GM21717 (cell line): ENCODE measurements at regions not wholly inside any gene's neighbourhood (a gene's known extent, or its start where the extent isn't known, plus 50 kb on each side); places are given as distances from the start of the nearest gene placed in this dataset.
"Not testable (repeated sequence)": the region's sequence is repeated elsewhere in the genome, so short reads cannot be mapped to it uniquely, and the experiment has no call there.

Experiments
- ATAC-seq: cut with Tn5 transposase; IDR thresholded peaks from one replicate; pipeline ENCODE4 v1.9.1; 2021; ENCODE audit warnings: mild to moderate bottlenecking, moderate library complexity; ENCODE audit not compliant: unreplicated experiment

GRCh38 chr7:68038621-68039314 lies 1042.1 kb downstream of the TYW1 start:
- no peak for ATAC-seq

GRCh38 chr7:68041554-68041953 lies 1044.9 kb downstream of the TYW1 start:
- ATAC-seq, result no peak

DNA sequence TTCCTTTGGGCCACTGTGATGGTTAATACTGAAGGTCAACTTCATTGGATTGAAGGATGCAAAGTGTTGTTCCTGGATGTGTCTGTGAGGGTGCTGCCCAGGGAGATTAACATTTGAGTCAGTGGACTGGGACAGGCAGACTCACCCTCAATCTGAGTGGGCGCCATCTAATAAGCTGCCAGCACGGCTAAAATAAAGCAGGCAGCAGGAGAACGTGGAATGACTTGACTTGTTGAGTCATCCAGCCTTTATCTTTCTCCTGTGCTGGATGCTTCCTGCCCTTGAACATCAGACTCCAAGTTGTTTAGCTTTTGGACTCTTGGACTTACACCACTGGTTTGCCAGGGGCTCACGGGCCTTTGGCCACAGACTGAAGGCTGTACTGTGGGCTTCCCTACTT lies 1046.9 kb downstream of the TYW1 start:
- ATAC-seq, result no peak

- no peak for ATAC-seq
Measured at GRCh38 chr7:68050627-68051026, 1054.0 kb downstream of the TYW1 start.

DNA sequence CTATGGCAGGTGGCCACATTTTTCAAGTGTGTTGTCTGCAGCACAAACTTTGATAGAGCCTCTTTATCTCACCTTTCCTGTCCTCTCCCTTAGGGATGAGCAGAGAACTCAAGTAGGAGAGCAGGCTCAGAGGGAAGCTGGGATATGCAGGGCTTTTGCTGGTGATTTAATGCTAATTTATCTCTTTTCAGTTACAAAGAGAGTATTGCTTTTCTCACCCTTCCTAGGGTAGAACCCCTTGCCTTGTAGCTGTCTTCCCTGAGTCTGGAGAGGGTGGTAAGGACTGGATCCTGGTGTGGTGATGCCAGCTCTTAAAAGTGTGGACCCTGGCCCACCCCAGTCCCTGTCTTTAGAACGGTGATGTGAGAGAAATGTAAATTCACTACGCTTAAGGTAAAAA lies 1061.4 kb downstream of the TYW1 start:
- no peak for ATAC-seq

- no peak for ATAC-seq
Measured at GRCh38 chr7:68063171-68063570, 1066.5 kb downstream of the TYW1 start.

GRCh38 chr7:68065581-68065980 lies 1068.9 kb downstream of the TYW1 start:
- no peak for ATAC-seq

DNA sequence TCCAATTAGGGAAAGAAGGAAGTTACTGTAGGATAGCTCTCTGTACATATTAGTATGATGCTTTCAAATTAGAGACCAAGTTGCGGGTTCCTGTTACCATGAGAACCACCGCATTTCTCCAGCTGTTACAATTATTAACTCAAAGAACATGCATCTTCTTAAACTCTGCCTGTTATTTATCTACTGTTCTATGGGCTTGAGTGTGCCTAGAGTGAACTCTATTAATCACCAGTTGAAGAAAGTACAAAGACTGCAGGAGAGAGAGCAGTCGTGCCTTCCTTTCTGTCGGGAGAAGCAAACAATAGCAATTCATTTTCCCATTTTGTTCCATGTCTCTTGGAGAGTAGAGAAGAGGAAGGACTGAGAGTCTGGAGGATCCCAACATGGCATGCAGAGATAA lies 1071.2 kb downstream of the TYW1 start:
- ATAC-seq, result no peak

GRCh38 chr7:68070992-68071391 lies 1074.4 kb downstream of the TYW1 start:
- no peak for ATAC-seq

GRCh38 chr7:68073701-68074100 lies 1077.1 kb downstream of the TYW1 start:
- ATAC-seq, result no peak

DNA sequence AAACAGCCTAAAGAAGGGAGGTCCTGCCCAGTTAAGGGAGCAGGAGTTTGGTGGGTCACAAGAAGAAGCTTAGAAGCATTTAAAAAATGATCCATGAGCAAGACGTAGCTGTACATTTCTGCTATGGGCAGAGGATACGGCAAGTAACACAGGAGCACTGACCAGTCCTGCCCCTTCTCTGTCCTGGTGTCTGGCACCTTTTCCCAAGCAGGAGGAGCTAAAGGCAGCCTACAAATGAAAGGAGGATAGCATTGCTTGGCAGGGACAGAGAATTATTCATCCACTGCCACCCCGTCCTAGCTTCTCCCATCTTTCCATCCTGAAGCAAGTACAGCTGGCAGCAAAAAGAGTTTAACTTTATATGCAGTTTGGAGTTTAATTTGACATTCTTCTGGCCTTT lies 1077.6 kb downstream of the TYW1 start:
- ATAC-seq, result no peak

- ATAC-seq, result no peak
Measured at GRCh38 chr7:68078157-68078710, 1081.6 kb downstream of the TYW1 start.

DNA sequence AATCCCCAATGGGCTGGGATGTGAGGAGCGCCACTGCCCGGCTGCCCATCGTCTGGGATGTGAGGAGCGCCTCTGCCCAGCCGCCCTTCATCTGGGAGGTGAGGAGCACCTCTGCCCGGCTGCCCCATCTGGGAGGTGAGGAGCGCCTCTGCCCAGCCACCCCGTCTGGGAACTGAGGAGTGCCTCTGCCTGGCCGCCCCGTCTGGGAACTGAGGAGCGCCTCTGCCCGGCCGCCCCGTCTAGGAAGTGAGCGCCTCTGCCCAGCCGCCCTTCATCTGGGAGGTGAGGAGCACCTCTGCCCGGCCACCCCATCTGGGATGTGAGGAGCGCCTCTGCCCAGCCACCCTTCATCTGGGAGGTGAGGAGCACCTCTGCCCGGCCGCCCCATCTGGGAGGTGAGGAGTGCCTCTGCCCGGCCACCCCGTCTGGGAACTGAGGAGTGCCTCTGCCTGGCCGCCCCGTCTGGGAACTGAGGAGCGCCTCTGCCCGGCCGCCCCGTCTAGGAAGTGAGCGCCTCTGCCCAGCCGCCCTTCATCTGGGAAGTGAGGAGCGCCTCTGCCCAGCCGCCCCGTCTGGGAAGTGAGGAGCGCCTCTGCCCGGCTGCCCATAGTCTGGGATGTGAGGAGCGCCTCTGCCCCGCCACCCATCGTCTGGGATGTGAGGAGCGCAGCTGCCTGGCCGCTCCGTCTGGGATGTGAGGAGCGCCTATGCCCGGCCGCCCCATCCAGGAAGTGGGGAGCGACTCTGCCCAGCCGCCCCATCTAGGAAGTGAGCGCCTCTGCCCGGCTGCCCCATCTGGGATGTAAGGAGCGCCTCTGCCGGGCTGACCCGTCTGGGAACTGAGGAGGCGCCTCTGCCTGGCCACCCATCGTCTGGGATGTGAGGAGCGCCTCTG lies 1085.7 kb downstream of the TYW1 start:
- not testable (repeated sequence) for ATAC-seq

DNA sequence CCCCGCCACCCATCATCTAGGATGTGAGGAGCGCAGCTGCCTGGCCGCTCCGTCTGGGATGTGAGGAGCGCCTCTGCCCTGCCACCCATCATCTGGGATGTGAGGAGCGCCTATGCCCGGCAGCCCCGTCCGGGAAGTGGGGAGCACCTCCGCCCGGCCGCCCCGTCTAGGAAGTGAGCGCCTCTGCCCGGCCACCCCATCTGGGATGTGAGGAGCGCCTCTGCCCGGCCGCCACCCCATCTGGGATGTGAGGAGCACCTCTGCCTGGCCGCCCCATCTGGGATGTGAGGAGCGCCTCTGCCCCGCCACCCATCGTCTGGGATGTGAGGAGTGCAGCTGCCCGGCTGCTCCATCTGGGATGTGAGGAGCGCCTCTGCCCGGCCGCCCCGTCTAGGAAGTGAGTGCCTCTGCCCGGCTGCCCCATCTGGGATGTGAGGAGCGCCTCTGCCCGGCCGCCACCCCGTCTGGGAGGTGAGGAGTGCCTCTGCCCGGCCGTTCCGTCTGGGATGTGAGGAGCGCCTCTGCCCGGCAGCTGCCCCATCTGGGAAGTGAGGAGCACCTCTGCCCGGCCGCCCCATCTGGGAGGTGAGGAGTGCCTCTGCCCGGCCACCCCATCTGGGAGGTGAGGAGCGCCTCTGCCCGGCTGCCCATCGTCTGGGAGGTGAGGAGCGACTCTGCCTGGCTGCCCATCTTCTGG lies 1086.5 kb downstream of the TYW1 start:
- not testable (repeated sequence) for ATAC-seq

DNA sequence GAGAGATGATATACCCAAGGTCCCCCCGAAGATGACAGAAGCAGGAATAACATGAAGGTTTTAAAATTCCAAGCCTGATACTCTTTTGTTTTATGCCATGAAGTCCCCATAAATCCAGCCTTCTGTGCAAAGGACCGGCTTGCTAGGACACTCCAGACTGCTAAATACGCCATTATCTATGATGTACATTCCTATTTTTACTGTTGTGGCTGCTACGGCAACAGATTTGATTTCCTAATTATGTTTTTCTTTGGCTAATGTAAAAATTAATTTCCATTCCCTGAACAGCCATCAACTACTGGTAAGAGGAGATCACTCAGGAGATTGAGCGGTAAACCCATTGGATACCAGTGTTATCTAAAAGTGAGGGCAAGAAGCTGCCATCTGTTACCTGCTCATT lies 1090.8 kb downstream of the TYW1 start:
- no peak for ATAC-seq

- ATAC-seq, result no peak
Measured at GRCh38 chr7:68088879-68089278, 1092.2 kb downstream of the TYW1 start.

GRCh38 chr7:68090256-68090655 lies 1093.6 kb downstream of the TYW1 start:
- ATAC-seq, result not testable (repeated sequence)

DNA sequence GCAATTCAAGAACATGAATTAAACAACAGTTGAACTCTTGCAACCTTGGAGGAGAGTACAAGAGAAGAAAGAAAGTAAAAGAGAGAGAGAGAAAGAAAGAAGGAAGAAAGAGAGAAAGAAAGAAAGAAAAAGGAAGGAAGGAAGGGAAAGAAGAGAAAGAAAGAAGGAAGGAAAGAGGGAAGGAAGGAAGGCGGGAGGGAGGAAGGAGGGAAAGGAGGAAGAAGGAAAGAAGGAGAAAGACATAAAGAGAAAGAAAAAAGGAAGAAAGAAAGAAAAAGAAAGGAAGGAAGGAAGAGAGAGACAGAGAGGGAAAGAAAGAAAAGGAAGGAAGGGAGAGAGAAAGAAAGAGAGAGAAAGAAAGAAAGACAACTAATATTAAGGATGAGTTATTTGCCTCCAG lies 1106.7 kb downstream of the TYW1 start:
- ATAC-seq, result no peak

DNA sequence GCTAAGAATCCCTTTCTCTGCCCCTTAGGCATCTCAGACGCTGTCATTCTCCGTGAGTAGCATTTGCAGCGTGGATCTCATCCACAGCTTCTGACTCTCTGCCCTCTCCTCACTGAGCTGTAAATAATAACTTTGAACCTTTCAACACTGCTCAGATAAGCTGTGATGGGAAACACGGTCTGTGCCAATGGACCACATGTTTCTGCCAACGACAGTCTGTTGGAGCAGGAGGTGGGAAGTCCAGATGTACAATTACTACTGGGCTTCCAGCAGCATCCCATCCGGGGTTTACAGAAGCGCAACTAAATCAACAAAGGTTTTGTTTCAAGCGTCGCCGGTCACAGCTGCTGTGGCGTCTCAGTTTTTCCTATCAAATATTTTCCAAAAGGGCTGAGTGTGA lies 1110.6 kb downstream of the TYW1 start:
- no peak for ATAC-seq

GRCh38 chr7:68107968-68108367 lies 1111.3 kb downstream of the TYW1 start:
- ATAC-seq, result no peak

GRCh38 chr7:68109299-68109698 lies 1112.7 kb downstream of the TYW1 start:
- ATAC-seq, result no peak
